Nephron (organoid): ENCODE measurements at regions not wholly inside any gene's neighbourhood (a gene's known extent, or its start where the extent isn't known, plus 50 kb on each side); places are given as distances from the start of the nearest gene placed in this dataset.

Experiments
- H3K27ac Mint-ChIP-seq, 3 experiments: 2 replicates each; pipeline ENCODE4 v1.8.0; 2020; ENCODE audit warnings: mixed read lengths in 3 of 3, mild to moderate bottlenecking in 2 of 3, moderate library complexity in 1 of 3
- H3K27me3 Mint-ChIP-seq: 2 replicates; pipeline ENCODE4 v1.8.0; 2021; ENCODE audit warnings: low read depth, mild to moderate bottlenecking, moderate library complexity, mixed read lengths
- H3K36me3 Mint-ChIP-seq: 2 replicates; pipeline ENCODE4 v1.8.0; 2020; ENCODE audit warnings: low read depth, mixed read lengths
- H3K4me1 Mint-ChIP-seq: 2 replicates; pipeline ENCODE4 v1.8.0; 2020; ENCODE audit warnings: mixed read lengths
- H3K4me3 Mint-ChIP-seq, 3 experiments: 2 replicates each; pipeline ENCODE4 v1.8.0; 2020; ENCODE audit warnings: mild to moderate bottlenecking in 3 of 3, mixed read lengths in 3 of 3, moderate library complexity in 2 of 3
- H3K9me3 Mint-ChIP-seq: 2 replicates; pipeline ENCODE4 v1.8.0; 2020; ENCODE audit warnings: mixed read lengths
- TF ChIP-seq, protein P1 (sequence below), 3 experiments: fragments of 200-600 bp; sonication (generic); IDR thresholded peaks; one replicate each; pipeline ENCODE4 v1.5.0; 2021; ENCODE audit warnings: antibody characterized with exemption in 3 of 3; ENCODE audit not compliant: unreplicated experiment in 3 of 3

DNA sequence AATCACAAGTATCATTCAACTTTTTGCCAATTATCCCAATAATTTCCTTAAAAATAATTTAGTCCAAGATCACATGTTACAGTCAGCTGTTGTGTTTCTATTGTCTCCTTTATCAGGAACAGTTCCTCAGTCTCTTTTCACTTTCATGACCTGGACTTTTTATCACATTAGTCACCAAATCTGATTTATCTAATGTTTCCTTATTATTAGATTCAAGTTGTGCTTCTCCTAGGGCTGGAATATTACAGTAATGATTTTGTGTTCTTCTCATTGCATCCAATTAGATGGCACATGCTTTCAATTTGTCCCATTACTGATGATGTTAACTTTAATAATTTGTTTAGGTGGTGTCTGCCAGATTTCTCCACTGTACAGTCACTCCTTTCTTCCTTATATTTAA, 66.3 kb upstream of the DCBLD2 start:
- H3K27ac Mint-ChIP-seq: no peak overlapping the region
- H3K9me3 Mint-ChIP-seq: no peaks in the 10 kb centered on the region
- no peaks in the 10 kb centered on the region for H3K27me3 Mint-ChIP-seq
- TF ChIP-seq, protein P1, sequence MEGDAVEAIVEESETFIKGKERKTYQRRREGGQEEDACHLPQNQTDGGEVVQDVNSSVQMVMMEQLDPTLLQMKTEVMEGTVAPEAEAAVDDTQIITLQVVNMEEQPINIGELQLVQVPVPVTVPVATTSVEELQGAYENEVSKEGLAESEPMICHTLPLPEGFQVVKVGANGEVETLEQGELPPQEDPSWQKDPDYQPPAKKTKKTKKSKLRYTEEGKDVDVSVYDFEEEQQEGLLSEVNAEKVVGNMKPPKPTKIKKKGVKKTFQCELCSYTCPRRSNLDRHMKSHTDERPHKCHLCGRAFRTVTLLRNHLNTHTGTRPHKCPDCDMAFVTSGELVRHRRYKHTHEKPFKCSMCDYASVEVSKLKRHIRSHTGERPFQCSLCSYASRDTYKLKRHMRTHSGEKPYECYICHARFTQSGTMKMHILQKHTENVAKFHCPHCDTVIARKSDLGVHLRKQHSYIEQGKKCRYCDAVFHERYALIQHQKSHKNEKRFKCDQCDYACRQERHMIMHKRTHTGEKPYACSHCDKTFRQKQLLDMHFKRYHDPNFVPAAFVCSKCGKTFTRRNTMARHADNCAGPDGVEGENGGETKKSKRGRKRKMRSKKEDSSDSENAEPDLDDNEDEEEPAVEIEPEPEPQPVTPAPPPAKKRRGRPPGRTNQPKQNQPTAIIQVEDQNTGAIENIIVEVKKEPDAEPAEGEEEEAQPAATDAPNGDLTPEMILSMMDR (IDR thresholded peaks at IDR 0.05; ENCODE audit: unreplicated experiment in 3 of 3): no peak
- H3K36me3 Mint-ChIP-seq: no peaks in the 10 kb centered on the region
- peaks cover 5% of the 10 kb centered on the region for H3K4me1 Mint-ChIP-seq
- H3K4me3 Mint-ChIP-seq: no peak overlapping the region

GRCh38 chr3:98966862-98967546, 65.5 kb upstream of the DCBLD2 start:
- TF ChIP-seq, protein P1 (IDR thresholded peaks at IDR 0.05; ENCODE audit: unreplicated experiment in 3 of 3): no peak
- no peak overlapping the region for H3K27ac Mint-ChIP-seq
- H3K27me3 Mint-ChIP-seq: no peaks in the 10 kb centered on the region
- no peaks in the 10 kb centered on the region for H3K36me3 Mint-ChIP-seq
- peaks cover 2% of the 10 kb centered on the region for H3K4me1 Mint-ChIP-seq
- no peak overlapping the region for H3K4me3 Mint-ChIP-seq
- H3K9me3 Mint-ChIP-seq: no peaks in the 10 kb centered on the region

DNA sequence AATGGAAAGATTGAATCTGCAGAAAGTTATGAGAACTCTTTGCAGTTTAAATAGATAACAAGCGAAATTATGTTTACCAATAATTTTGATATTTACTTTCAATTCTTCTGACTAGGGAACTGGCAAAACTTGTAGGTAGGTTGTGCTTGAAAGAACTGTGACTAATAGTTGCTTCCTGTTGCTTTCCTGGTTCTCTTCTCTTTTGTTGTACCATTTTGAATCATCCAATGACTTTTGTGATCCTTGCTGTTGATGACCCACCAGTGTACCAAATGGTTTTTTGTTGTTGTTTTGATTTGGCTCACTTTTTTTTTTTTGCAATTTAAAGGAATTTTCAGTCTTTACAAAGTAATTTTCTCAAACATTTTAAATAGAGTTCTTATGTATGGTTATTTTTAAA, 64.9 kb upstream of the DCBLD2 start:
- Mint-ChIP-seq H3K4me1 (no peaks in the 10 kb centered on the region), H3K36me3 (no peaks in the 10 kb centered on the region), H3K9me3 (no peaks in the 10 kb centered on the region), H3K4me3 (no peak overlapping the region), H3K27ac (no peak overlapping the region), H3K27me3 (no peaks in the 10 kb centered on the region)
- TF ChIP-seq, protein P1 (IDR thresholded peaks at IDR 0.05; ENCODE audit: unreplicated experiment in 3 of 3): no peak

- H3K27me3 Mint-ChIP-seq: no peaks in the 10 kb centered on the region
- H3K36me3 Mint-ChIP-seq: no peaks in the 10 kb centered on the region
- no peak overlapping the region for H3K4me3 Mint-ChIP-seq
- H3K27ac Mint-ChIP-seq: no peak overlapping the region
- TF ChIP-seq, protein P1 (IDR thresholded peaks at IDR 0.05; ENCODE audit: unreplicated experiment in 3 of 3): no peak
- H3K4me1 Mint-ChIP-seq: no peaks in the 10 kb centered on the region
- no peaks in the 10 kb centered on the region for H3K9me3 Mint-ChIP-seq
These were observed 63.3 kb upstream of the DCBLD2 start for GRCh38 chr3:98964784-98965183.

DNA sequence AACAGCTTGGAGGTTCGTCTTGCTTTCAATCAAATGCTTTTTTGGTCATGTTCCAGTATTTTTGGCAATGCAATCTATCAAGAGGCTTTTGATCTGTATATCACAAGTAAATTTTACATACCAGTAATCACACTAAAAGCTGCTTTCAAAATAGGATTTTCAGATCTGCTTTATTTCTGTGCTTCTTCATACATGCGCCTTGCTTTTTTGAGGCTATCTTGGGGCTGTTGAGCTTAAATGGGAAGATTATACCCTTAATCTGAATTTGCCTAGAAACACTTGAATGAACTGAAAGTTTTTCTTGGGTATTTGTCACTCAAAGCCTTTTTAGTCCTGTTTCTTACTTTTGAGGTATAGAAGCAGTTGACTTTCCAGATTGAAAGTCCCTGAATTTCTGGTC, 62.1 kb upstream of the DCBLD2 start:
- Mint-ChIP-seq H3K36me3 (no peaks in the 10 kb centered on the region), H3K9me3 (no peaks in the 10 kb centered on the region), H3K4me1 (no peaks in the 10 kb centered on the region), H3K27me3 (no peaks in the 10 kb centered on the region), H3K4me3 (no peak overlapping the region), H3K27ac (no peak overlapping the region)
- TF ChIP-seq, protein P1 (IDR thresholded peaks at IDR 0.05; ENCODE audit: unreplicated experiment in 3 of 3): no peak

- no peaks in the 10 kb centered on the region for H3K27me3 Mint-ChIP-seq
- TF ChIP-seq, protein P1 (IDR thresholded peaks at IDR 0.05; ENCODE audit: unreplicated experiment in 3 of 3): no peak
- H3K9me3 Mint-ChIP-seq: no peaks in the 10 kb centered on the region
- H3K36me3 Mint-ChIP-seq: no peaks in the 10 kb centered on the region
- H3K4me1 Mint-ChIP-seq: no peaks in the 10 kb centered on the region
- no peak overlapping the region for H3K27ac Mint-ChIP-seq
- no peak overlapping the region for H3K4me3 Mint-ChIP-seq
These were observed 61.5 kb upstream of the DCBLD2 start for GRCh38 chr3:98962951-98963350.
